ENCODE measurements at regions not wholly inside any gene's neighbourhood (a gene's known extent, or its start where the extent isn't known, plus 50 kb on each side); places are given as distances from the start of the nearest gene placed in this dataset.
"Not testable (repeated sequence)": the region's sequence is repeated elsewhere in the genome, so short reads cannot be mapped to it uniquely, and the experiment has no call there.

DNA sequence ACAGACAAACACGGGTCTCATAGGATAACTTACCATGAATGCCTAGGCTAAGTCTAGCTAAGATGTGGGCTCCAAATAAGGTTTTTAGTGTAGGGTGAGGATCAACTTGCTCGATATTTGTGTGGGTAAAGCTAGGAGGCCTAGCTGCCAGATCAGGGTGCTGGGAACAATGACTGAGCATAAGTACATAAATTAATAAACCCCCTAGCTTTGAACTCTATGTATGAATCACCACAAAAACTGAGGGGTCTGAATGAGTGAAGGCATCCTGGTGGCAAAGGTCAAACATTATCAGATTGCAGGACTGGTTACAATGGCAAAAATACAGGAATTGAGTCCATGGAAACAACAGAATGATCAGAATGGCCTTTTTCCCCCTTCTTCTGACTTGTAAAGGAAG is 241.8 kb downstream of the LIPI start:
- TF ChIP-seq, protein P1, sequence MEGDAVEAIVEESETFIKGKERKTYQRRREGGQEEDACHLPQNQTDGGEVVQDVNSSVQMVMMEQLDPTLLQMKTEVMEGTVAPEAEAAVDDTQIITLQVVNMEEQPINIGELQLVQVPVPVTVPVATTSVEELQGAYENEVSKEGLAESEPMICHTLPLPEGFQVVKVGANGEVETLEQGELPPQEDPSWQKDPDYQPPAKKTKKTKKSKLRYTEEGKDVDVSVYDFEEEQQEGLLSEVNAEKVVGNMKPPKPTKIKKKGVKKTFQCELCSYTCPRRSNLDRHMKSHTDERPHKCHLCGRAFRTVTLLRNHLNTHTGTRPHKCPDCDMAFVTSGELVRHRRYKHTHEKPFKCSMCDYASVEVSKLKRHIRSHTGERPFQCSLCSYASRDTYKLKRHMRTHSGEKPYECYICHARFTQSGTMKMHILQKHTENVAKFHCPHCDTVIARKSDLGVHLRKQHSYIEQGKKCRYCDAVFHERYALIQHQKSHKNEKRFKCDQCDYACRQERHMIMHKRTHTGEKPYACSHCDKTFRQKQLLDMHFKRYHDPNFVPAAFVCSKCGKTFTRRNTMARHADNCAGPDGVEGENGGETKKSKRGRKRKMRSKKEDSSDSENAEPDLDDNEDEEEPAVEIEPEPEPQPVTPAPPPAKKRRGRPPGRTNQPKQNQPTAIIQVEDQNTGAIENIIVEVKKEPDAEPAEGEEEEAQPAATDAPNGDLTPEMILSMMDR (IDR thresholded peaks at IDR 0.05; ENCODE audit: low read depth, low read length, poor library complexity, severe bottlenecking): not testable (repeated sequence)
- not testable (repeated sequence) for TF ChIP-seq EZH2phosphoT487 (IDR thresholded peaks at IDR 0.05; ENCODE audit: borderline replicate concordance, low read length)
